ENCODE measurements at regions not wholly inside any gene's neighbourhood (a gene's known extent, or its start where the extent isn't known, plus 50 kb on each side); places are given as distances from the start of the nearest gene placed in this dataset.

- TF ChIP-seq CTCF (IDR thresholded peaks at IDR 0.05), result no peak
- no peak for TF ChIP-seq POLR2A (IDR thresholded peaks at IDR 0.05)
These were observed 592.7 kb downstream of the GRXCR1 start for GRCh38 chr4:43485196-43485595.
